ENCODE measurements at regions not wholly inside any gene's neighbourhood (a gene's known extent, or its start where the extent isn't known, plus 50 kb on each side); places are given as distances from the start of the nearest gene placed in this dataset.

GRCh38 chr13:75181906-75182305 lies 300.1 kb downstream of the TBC1D4 start:
- TF ChIP-seq CTCF (conservative IDR thresholded peaks at IDR 0.05; ENCODE audit: low read depth in 2 of 2), result no peak
- no peak for TF ChIP-seq ETS1 (IDR thresholded peaks at IDR 0.05)
- TF ChIP-seq EZH2 (IDR thresholded peaks at IDR 0.05; ENCODE audit: low read depth, unreplicated experiment), result no peak
- no peak for TF ChIP-seq REST (IDR thresholded peaks at IDR 0.05; ENCODE audit: unreplicated experiment)
- no peak for TF ChIP-seq ZNF114 (CRISPR knock-in tag; IDR thresholded peaks at IDR 0.05)
- no peak for TF ChIP-seq POLR2AphosphoS5 (IDR thresholded peaks at IDR 0.05; ENCODE audit: low read depth)
- no peak for TF ChIP-seq EZH2phosphoT487 (IDR thresholded peaks at IDR 0.05; ENCODE audit: unreplicated experiment)
- no peak for TF ChIP-seq JUNB (IDR thresholded peaks at IDR 0.05; ENCODE audit: unreplicated experiment)
- TF ChIP-seq ZNF331 (CRISPR knock-in tag; IDR thresholded peaks at IDR 0.05; ENCODE audit: low read depth), result no peak
- TF ChIP-seq CREB1 (CRISPR knock-in tag; IDR thresholded peaks at IDR 0.05; ENCODE audit: low read depth), result no peak
